Retinal pigment epithelial cell (primary cell): ENCODE measurements at regions not wholly inside any gene's neighbourhood (a gene's known extent, or its start where the extent isn't known, plus 50 kb on each side); places are given as distances from the start of the nearest gene placed in this dataset.

Experiments
- DNase-seq: peaks from one replicate; pipeline ENCODE4 v3.0.0-alpha.2; 2010; ENCODE audit warnings: low read depth
- H3K4me3 ChIP-seq: 2 replicates; pipeline ENCODE4 v1.5.1; 2011; ENCODE audit warnings: mild to moderate bottlenecking, low read length, control low read depth, moderate library complexity
- TF ChIP-seq, protein P1 (sequence below): conservative IDR thresholded peaks from 2 replicates; pipeline ENCODE4 v1.5.1; 2011; ENCODE audit warnings: low read depth, low read length, control low read depth, inconsistent platforms

GRCh38 chr7:101699399-101699798 lies 70.3 kb upstream of the MYL10 start:
- no peak for DNase-seq
- TF ChIP-seq, protein P1, sequence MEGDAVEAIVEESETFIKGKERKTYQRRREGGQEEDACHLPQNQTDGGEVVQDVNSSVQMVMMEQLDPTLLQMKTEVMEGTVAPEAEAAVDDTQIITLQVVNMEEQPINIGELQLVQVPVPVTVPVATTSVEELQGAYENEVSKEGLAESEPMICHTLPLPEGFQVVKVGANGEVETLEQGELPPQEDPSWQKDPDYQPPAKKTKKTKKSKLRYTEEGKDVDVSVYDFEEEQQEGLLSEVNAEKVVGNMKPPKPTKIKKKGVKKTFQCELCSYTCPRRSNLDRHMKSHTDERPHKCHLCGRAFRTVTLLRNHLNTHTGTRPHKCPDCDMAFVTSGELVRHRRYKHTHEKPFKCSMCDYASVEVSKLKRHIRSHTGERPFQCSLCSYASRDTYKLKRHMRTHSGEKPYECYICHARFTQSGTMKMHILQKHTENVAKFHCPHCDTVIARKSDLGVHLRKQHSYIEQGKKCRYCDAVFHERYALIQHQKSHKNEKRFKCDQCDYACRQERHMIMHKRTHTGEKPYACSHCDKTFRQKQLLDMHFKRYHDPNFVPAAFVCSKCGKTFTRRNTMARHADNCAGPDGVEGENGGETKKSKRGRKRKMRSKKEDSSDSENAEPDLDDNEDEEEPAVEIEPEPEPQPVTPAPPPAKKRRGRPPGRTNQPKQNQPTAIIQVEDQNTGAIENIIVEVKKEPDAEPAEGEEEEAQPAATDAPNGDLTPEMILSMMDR = no peak
- H3K4me3 ChIP-seq = no peak overlapping the region

DNA sequence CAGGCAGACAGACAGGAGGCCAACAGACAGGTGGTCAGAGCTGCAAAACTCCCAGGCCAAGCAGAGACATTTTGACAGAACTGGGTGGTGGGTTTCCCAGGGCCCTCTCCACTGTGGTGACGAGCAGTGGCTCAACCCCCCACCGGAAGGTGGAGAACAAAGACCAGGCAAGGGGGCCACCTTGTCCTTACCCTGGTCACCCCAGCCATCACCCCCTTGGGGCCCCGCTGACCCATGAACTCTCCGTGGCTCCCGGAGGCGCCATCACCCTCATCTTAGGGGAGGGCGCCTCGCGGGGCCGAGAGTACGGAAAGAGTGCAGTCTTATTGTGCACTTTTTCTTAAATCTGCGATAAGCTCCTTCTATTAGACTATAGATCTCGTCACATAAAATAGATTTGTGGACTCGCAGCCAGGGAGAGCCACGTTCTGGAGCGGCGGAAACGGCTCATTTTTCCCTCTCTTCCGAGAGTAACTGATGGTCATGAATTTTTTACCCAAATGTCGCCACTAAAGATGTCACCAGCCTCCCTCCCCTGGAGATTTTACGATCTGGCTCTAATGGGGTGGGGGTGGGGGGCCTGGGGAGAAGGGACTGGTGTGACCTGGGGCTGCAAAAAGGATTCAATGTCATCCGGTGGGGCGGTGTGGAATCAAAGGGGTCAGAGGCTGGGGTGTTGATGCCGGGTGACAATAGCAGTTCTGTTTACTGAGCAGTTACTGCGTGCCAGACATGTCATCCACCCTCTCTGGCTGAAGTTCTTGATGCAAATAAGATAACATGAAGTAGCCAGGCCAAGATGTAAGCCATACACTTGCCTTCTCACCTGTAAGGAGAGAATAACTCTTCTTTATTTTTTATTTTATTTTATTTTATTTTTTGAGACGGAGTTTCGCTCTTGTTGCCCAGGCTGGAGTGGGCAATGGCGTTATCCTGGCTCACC lies 71.1 kb upstream of the MYL10 start:
- H3K4me3 ChIP-seq = no peak overlapping the region
- TF ChIP-seq, protein P1 = no peak
- no peak for DNase-seq

DNA sequence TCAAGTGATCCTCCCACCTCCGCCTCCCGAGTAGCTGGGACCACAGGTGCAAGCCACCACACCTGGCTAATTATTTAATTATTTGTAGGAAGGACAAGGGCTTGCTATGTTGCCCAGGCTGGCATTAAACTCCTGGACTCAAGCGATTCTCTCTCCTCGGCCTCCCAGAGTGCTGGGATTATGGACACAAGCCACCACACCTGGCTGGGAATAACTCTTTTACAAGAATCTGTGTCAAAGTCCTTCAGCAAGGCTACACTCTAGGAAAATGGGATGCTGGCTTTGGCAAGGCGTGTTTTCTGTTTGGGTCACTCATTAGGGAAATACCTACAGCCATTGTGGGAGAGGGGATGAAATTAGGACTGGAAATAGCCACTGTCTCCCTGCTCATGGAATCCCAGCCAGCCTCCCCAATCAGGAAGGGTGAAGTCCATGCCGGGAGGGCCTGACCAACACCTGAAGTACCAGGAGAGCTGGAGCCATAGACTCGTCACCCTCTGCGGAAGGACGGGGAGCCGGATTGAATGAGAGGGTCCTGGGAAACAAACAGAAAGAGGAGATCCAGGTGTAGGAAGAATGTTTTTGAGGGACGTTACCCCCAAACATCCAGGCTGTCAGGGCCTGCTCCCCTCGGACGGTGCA lies 72.2 kb upstream of the MYL10 start:
- TF ChIP-seq, protein P1 = no peak
- no peak for DNase-seq
- no peak overlapping the region for H3K4me3 ChIP-seq

DNA sequence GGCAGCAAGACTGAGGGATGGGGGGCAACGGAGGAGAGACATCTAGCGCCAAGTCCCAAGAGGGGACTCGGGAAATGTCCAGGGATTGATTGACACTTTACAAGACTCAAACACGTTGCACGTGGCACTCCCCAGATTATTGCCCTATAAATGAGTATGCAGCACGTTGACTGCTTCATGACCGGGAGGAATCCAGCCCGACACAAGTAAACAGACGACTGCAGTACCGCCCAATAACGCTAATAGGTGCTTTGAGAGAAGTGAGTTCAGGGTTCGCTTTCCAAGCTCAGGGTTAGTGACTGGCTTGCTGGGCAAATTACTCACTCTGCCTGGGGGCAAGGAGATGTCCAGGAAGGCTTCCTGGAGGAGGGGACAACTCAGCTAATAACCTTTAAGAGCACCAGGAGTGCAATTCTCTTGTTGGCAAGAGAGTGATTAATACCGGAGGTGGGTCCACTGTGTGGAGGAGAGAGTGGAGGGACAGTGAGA lies 73.3 kb upstream of the MYL10 start:
- H3K4me3 ChIP-seq = no peak overlapping the region
- TF ChIP-seq, protein P1 = peak; percentile 12
- DNase-seq = no peak

- DNase-seq = no peak
- TF ChIP-seq, protein P1 = no peak
- H3K4me3 ChIP-seq = no peak overlapping the region
Observed at GRCh38 chr7:101705331-101705730, 76.2 kb upstream of the MYL10 start.

- TF ChIP-seq, protein P1 = no peak
- H3K4me3 ChIP-seq = no peak overlapping the region
- no peak for DNase-seq
Observed at GRCh38 chr7:101707587-101707986, 78.5 kb upstream of the MYL10 start.

GRCh38 chr7:101708223-101708622 lies 79.1 kb upstream of the MYL10 start:
- no peak for DNase-seq
- no peak overlapping the region for H3K4me3 ChIP-seq
- TF ChIP-seq, protein P1 = no peak
